ENCODE measurements at regions not wholly inside any gene's neighbourhood (a gene's known extent, or its start where the extent isn't known, plus 50 kb on each side); places are given as distances from the start of the nearest gene placed in this dataset.

GRCh38 chr2:6444514-6444913 lies 421.2 kb downstream of the CMPK2 start:
- H3K36me3 ChIP-seq, result no peaks in the 10 kb centered on the region
- no peak overlapping the region for H3K27ac ChIP-seq
- no peaks in the 10 kb centered on the region for H3K4me1 ChIP-seq
- DNase-seq, result peak in 1 of 3 donors; percentile 55
- H3K27me3 ChIP-seq, result no peaks in the 10 kb centered on the region
- TF ChIP-seq CTCF (IDR thresholded peaks at IDR 0.05) (no peak), POLR2A (IDR thresholded peaks at IDR 0.05) (no peak)
- no peaks in the 10 kb centered on the region for H3K9me3 ChIP-seq
- H3K4me3 ChIP-seq, result no peak overlapping the region

DNA sequence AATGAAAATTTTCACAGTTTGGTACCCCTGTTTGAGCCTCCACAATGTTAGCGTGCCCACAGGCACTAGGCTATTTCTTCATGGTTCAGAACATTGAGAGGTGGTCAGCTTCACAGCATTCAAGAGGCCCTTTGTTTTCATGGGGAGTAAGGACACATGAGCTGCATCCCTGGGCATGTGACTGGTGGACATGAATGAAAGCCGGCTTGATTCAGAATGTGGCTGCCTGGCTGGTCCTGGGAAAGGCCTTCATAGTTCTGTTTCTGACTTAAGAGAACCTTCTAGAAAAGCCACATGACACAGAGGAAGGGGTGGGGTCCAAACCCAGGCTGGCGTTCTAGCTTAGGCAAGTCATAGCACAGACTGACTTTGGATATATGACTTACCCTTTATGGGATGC lies 420.6 kb downstream of the CMPK2 start:
- no peak for DNase-seq
- Histone ChIP-seq H3K4me3 (no peak overlapping the region), H3K27me3 (no peaks in the 10 kb centered on the region), H3K9me3 (no peaks in the 10 kb centered on the region), H3K27ac (no peak overlapping the region), H3K4me1 (no peaks in the 10 kb centered on the region), H3K36me3 (no peaks in the 10 kb centered on the region)
- no peak for TF ChIP-seq POLR2A (IDR thresholded peaks at IDR 0.05)

GRCh38 chr2:6446938-6447608 lies 418.6 kb downstream of the CMPK2 start:
- Histone ChIP-seq H3K4me3 (no peak overlapping the region), H3K27me3 (no peaks in the 10 kb centered on the region), H3K36me3 (no peaks in the 10 kb centered on the region), H3K4me1 (no peaks in the 10 kb centered on the region), H3K9me3 (no peaks in the 10 kb centered on the region), H3K27ac (no peak overlapping the region)
- no peak for DNase-seq
- TF ChIP-seq POLR2A (IDR thresholded peaks at IDR 0.05) (no peak), CTCF (IDR thresholded peaks at IDR 0.05) (no peak)

- Histone ChIP-seq H3K36me3 (no peaks in the 10 kb centered on the region), H3K4me3 (no peak overlapping the region), H3K27me3 (no peaks in the 10 kb centered on the region), H3K9me3 (no peaks in the 10 kb centered on the region), H3K27ac (no peak overlapping the region), H3K4me1 (no peaks in the 10 kb centered on the region)
- DNase-seq, result no peak
- TF ChIP-seq CTCF (IDR thresholded peaks at IDR 0.05) (no peak), POLR2A (IDR thresholded peaks at IDR 0.05) (no peak)
These were observed 416.8 kb downstream of the CMPK2 start for GRCh38 chr2:6448893-6449292.

DNA sequence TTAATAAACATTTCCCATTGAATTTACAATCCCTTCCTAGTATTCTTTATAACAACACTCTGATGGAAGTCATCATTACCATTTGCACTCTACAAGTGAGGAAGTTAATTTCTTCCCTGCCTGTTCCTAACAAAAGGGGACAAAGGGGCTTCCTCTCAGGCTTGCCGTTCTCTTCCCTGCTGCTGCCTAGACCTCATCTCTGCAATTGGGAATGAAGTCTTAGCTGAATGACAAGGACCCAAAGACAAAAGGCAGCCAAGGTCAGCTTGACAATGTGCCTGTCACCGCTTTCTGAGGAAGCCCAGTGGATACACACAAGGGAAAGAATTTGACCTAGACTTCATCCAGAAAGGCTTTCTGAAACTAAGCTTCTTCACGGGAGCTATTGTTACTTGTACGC lies 416.4 kb downstream of the CMPK2 start:
- Histone ChIP-seq H3K36me3 (no peaks in the 10 kb centered on the region), H3K27ac (no peak overlapping the region), H3K27me3 (no peaks in the 10 kb centered on the region), H3K4me3 (no peak overlapping the region), H3K4me1 (no peaks in the 10 kb centered on the region), H3K9me3 (no peaks in the 10 kb centered on the region)
- DNase-seq, result no peak
- TF ChIP-seq POLR2A (IDR thresholded peaks at IDR 0.05) (no peak), CTCF (IDR thresholded peaks at IDR 0.05) (no peak)

- H3K27ac ChIP-seq, result no peak overlapping the region
- DNase-seq, result no peak
- TF ChIP-seq POLR2A (IDR thresholded peaks at IDR 0.05) (no peak), CTCF (IDR thresholded peaks at IDR 0.05) (no peak)
These were observed 412.8 kb downstream of the CMPK2 start for GRCh38 chr2:6452702-6453481.

More at GRCh38 chr2:6452702-6453481, 412.8 kb downstream of the CMPK2 start:
- no peak overlapping the region for H3K4me3 ChIP-seq
- no peaks in the 10 kb centered on the region for H3K27me3 ChIP-seq
- no peaks in the 10 kb centered on the region for H3K9me3 ChIP-seq
- H3K4me1 ChIP-seq, result no peaks in the 10 kb centered on the region
- H3K36me3 ChIP-seq, result no peaks in the 10 kb centered on the region

All from Peyer's patch (tissue), 4 donors.